GM23338 (cell line): ENCODE measurements at regions not wholly inside any gene's neighbourhood (a gene's known extent, or its start where the extent isn't known, plus 50 kb on each side); places are given as distances from the start of the nearest gene placed in this dataset.

Source experiments
- ATAC-seq: fragments of 200-7000 bp; cut with Tn5 transposase; 3 replicates; pipeline ENCODE4 v1.9.1; 2020
- DNase-seq: peaks from one replicate; pipeline ENCODE4 v3.0.0-alpha.2; 2015; ENCODE audit warnings: low spot score
- H2AFZ ChIP-seq: fragments of 200-600 bp; sonication (generic); 2 replicates; pipeline ENCODE4 v1.8.0; 2016; ENCODE audit warnings: antibody characterized with exemption, mild to moderate bottlenecking, moderate library complexity
- H3F3A ChIP-seq: fragments of 200-600 bp; sonication (generic); replicated peaks from 2 replicates; pipeline ENCODE4 v1.8.0; 2017; ENCODE audit warnings: antibody characterized with exemption, mixed run types, low read depth
- H3K27ac ChIP-seq: fragments of 200-600 bp; sonication (generic); 2 replicates; pipeline ENCODE4 v1.6.1; 2016; ENCODE audit warnings: low read depth
- H3K27me3 ChIP-seq: fragments of 200-600 bp; sonication (generic); 2 replicates; pipeline ENCODE4 v1.8.0; 2016; ENCODE audit warnings: mild to moderate bottlenecking, mixed run types, moderate library complexity; ENCODE audit not compliant: insufficient read depth
- H3K36me3 ChIP-seq: fragments of 200-600 bp; sonication (generic); 2 replicates; pipeline ENCODE4 v1.8.0; 2016; ENCODE audit warnings: mild to moderate bottlenecking; ENCODE audit not compliant: insufficient read depth
- H3K4me1 ChIP-seq: fragments of 200-600 bp; sonication (generic); 2 replicates; pipeline ENCODE4 v1.8.0; 2016; ENCODE audit warnings: mild to moderate bottlenecking, moderate library complexity; ENCODE audit not compliant: insufficient read depth
- H3K4me2 ChIP-seq: fragments of 200-600 bp; sonication (generic); 2 replicates; pipeline ENCODE4 v1.7.1; 2017; ENCODE audit warnings: mixed run types
- H3K4me3 ChIP-seq: fragments of 200-600 bp; sonication (generic); 2 replicates; pipeline ENCODE4 v1.6.1; 2016; ENCODE audit warnings: mixed run types
- H3K79me2 ChIP-seq: fragments of 200-600 bp; sonication (generic); replicated peaks from 2 replicates; pipeline ENCODE4 v1.8.0; 2017; ENCODE audit warnings: mild to moderate bottlenecking; ENCODE audit not compliant: insufficient read depth
- H3K9me2 ChIP-seq: fragments of 200-600 bp; sonication (generic); 2 replicates; pipeline ENCODE4 v1.8.0; 2017; ENCODE audit not compliant: insufficient read depth
- H4K20me1 ChIP-seq: fragments of 200-600 bp; sonication (generic); replicated peaks from 2 replicates; pipeline ENCODE4 v1.8.0; 2017; ENCODE audit warnings: mild to moderate bottlenecking; ENCODE audit not compliant: insufficient read depth
- H3K27ac Mint-ChIP-seq: 2 replicates; pipeline ENCODE4 v1.8.0; 2020; ENCODE audit warnings: inconsistent platforms, mild to moderate bottlenecking, moderate library complexity, mixed read lengths
- H3K27me3 Mint-ChIP-seq: 3 replicates; pipeline ENCODE4 v1.8.0; 2022; ENCODE audit warnings: low read depth, mild to moderate bottlenecking, moderate library complexity, mixed read lengths, inconsistent platforms; ENCODE audit not compliant: insufficient read depth, poor library complexity
- H3K36me3 Mint-ChIP-seq: 3 replicates; pipeline ENCODE4 v1.8.0; 2021; ENCODE audit warnings: low read depth, mild to moderate bottlenecking, inconsistent platforms, moderate library complexity, mixed read lengths
- H3K4me1 Mint-ChIP-seq: 3 replicates; pipeline ENCODE4 v1.8.0; 2020; ENCODE audit warnings: mild to moderate bottlenecking, inconsistent platforms, mixed read lengths
- H3K4me3 Mint-ChIP-seq: 3 replicates; pipeline ENCODE4 v1.8.0; 2021; ENCODE audit warnings: moderate library complexity, mild to moderate bottlenecking, inconsistent platforms, mixed read lengths
- H3K9me3 Mint-ChIP-seq: 3 replicates; pipeline ENCODE4 v1.8.0; 2020; ENCODE audit warnings: moderate library complexity, mild to moderate bottlenecking, inconsistent platforms, mixed read lengths
- CTCF ChIP-seq, 2 experiments: fragments of 200-600 bp in 1 of 2; sonication (generic) in 1 of 2; conservative IDR thresholded peaks; 2 replicates each; pipeline versions ENCODE4 v1.5.1 to v1.6.1; 2016 to 2017; ENCODE audit warnings: antibody characterized with exemption in 2 of 2, low read depth in 2 of 2, mild to moderate bottlenecking in 2 of 2, moderate library complexity in 1 of 2
- ZNF462 ChIP-seq: fragments of 250-450 bp; sonication (Bioruptor Pico); IDR thresholded peaks from 2 replicates; pipeline ENCODE4 v1.5.0; 2020; ENCODE audit warnings: mild to moderate bottlenecking, moderate library complexity

- Mint-ChIP-seq H3K4me1 (peaks cover 2% of the 10 kb centered on the region; the same call in 1 of the 3 replicates), H3K9me3 (no peaks in the 10 kb centered on the region), H3K27ac (no peak overlapping the region), H3K4me3 (peak overlapping the region; percentile 66), H3K36me3 (no peaks in the 10 kb centered on the region), H3K27me3 (peaks cover 37% of the 10 kb centered on the region)
- H4K20me1 ChIP-seq, result no peaks in the 10 kb centered on the region
- H3K36me3 ChIP-seq, result no peaks in the 10 kb centered on the region
- TF ChIP-seq ZNF462 (no peak), CTCF (conservative IDR thresholded peaks at IDR 0.05; ENCODE audit: low read depth in 2 of 2) (peak; percentile 16 to 73; a peak in 3 of 4 replicates)
- H3K9me2 ChIP-seq, result no peaks in the 10 kb centered on the region
- no peak overlapping the region for H3K27ac ChIP-seq
- H3K27me3 ChIP-seq, result peaks cover 13% of the 10 kb centered on the region; the same call in 1 of the 2 replicates
- no peaks in the 10 kb centered on the region for H3F3A ChIP-seq
- H2AFZ ChIP-seq, result peak overlapping the region; percentile 85
- DNase-seq, result peak; percentile 96
- H3K79me2 ChIP-seq, result no peaks in the 10 kb centered on the region
- peak; percentile 84 for ATAC-seq
- H3K4me1 ChIP-seq, result no peaks in the 10 kb centered on the region; the same call in 1 of the 2 replicates
- peak overlapping the region; percentile 50 for H3K4me3 ChIP-seq
- peak overlapping the region; percentile 71; the same call in 1 of the 2 replicates for H3K4me2 ChIP-seq
Observed at GRCh38 chr7:1368682-1369571, 90.3 kb downstream of the MICALL2 start.
